Endothelial cell of umbilical vein (primary cell): ENCODE measurements at regions not wholly inside any gene's neighbourhood (a gene's known extent, or its start where the extent isn't known, plus 50 kb on each side); places are given as distances from the start of the nearest gene placed in this dataset.

Experiments used
- BruUV-seq: library from RNA; stranded (reverse); fragments of 400-500 nt; replicated peaks from 2 replicates; lab custom pipeline; 2021; lab: Mats Ljungman, UMichigan
- CTCF ChIA-PET: fragments of 300-600, 350-600 bp; sonication (Branson Sonifier 250); formaldehyde crosslinking; loops from one replicate; lab custom pipeline; 2021; ENCODE audit warnings: antibody characterized with exemption, inconsistent platforms; lab: Charles Lee
- POLR2A ChIA-PET: fragments of 300-600, 350-600 bp; sonication (Branson Sonifier 250); formaldehyde crosslinking; loops from one replicate; lab custom pipeline; 2021; ENCODE audit warnings: antibody characterized with exemption, inconsistent platforms; lab: Charles Lee
- DNase-seq: peaks from one replicate; pipeline ENCODE4 v3.0.0-alpha.2; 2011; ENCODE audit warnings: low read depth, low spot score
- FAIRE-seq: peaks from 2 replicates; lab custom pipeline; 2011; peaks lifted over from hg19 to GRCh38; lab: Jason Lieb, UNC
- H2AFZ ChIP-seq: 2 replicates; pipeline ENCODE4 v1.6.0; 2012; ENCODE audit warnings: low read depth, low read length, control low read depth, inconsistent platforms
- H3K27ac ChIP-seq: 2 replicates; pipeline ENCODE4 v1.5.1; 2011; ENCODE audit warnings: low read depth, mild to moderate bottlenecking, control low read depth, low read length, moderate library complexity; ENCODE audit not compliant: insufficient read depth
- H3K27me3 ChIP-seq, 2 experiments: 2 replicates each; pipeline versions ENCODE4 v1.6.0 to v1.6.1; 2011; ENCODE audit warnings: low read length in 2 of 2, mixed read lengths in 1 of 2; ENCODE audit not compliant: control insufficient read depth in 2 of 2, insufficient read depth in 2 of 2
- H3K36me3 ChIP-seq, 2 experiments: 2 replicates in 1 of 2; 3 replicates in 1 of 2; pipeline ENCODE4 v1.5.1; 2011; ENCODE audit warnings: low read length in 2 of 2, mild to moderate bottlenecking in 1 of 2, moderate library complexity in 1 of 2; ENCODE audit not compliant: control insufficient read depth in 2 of 2, insufficient read depth in 2 of 2; ENCODE audit errors: extremely low read depth in 1 of 2
- H3K4me1 ChIP-seq: 3 replicates; pipeline ENCODE4 v1.5.1; 2011; ENCODE audit warnings: mild to moderate bottlenecking, low read length; ENCODE audit not compliant: control insufficient read depth, insufficient read depth; ENCODE audit errors: extremely low read depth
- H3K4me2 ChIP-seq: 2 replicates; pipeline ENCODE4 v1.6.1; 2011; ENCODE audit warnings: low read length, control low read depth, mixed read lengths; ENCODE audit not compliant: insufficient read depth
- H3K4me3 ChIP-seq, 3 experiments: fragments of 200-600 bp in 1 of 3; sonication (generic), shearing (Covaris generic) in 1 of 3; replicated peaks in 1 of 3; 2 replicates each; pipeline ENCODE4 v1.5.1; 2011 to 2016; ENCODE audit warnings: control low read depth in 3 of 3, low read length in 3 of 3, mild to moderate bottlenecking in 2 of 3, inconsistent platforms in 1 of 3, low read depth in 1 of 3, moderate library complexity in 1 of 3; ENCODE audit not compliant: insufficient read depth in 1 of 3
- H3K79me2 ChIP-seq: 2 replicates; pipeline ENCODE4 v1.6.0; 2012; ENCODE audit warnings: low read length, inconsistent platforms; ENCODE audit not compliant: control insufficient read depth, insufficient read depth
- H3K9ac ChIP-seq: replicated peaks from 2 replicates; pipeline ENCODE3; 2011; ENCODE audit warnings: low read length, control low read depth; ENCODE audit not compliant: insufficient read depth; ENCODE audit errors: extremely low read depth
- H3K9me1 ChIP-seq: replicated peaks from 3 replicates; pipeline ENCODE4 v1.6.0; 2011; ENCODE audit warnings: mild to moderate bottlenecking, low read length; ENCODE audit not compliant: control insufficient read depth, insufficient read depth; ENCODE audit errors: extremely low read depth
- H3K9me3 ChIP-seq: replicated peaks from 2 replicates; pipeline ENCODE4 v1.5.1; 2012; ENCODE audit warnings: low read length, inconsistent platforms; ENCODE audit not compliant: control insufficient read depth, insufficient read depth
- H4K20me1 ChIP-seq: replicated peaks from 2 replicates; pipeline ENCODE3; 2011; ENCODE audit warnings: mild to moderate bottlenecking, low read length; ENCODE audit not compliant: control insufficient read depth, insufficient read depth; ENCODE audit errors: extremely low read depth
- CTCF ChIP-seq, 2 donors: IDR thresholded peaks; 1 replicate in 1 of 2; 2 replicates in 1 of 2; pipeline ENCODE4 v1.5.1; 2011; ENCODE audit warnings: low read length in 2 of 2, mild to moderate bottlenecking in 2 of 2, moderate library complexity in 2 of 2, control low read depth in 1 of 2, inconsistent platforms in 1 of 2, low read depth in 1 of 2; ENCODE audit not compliant: insufficient read depth in 1 of 2; ENCODE audit errors: extremely low read depth in 1 of 2
- EZH2 ChIP-seq: IDR thresholded peaks from 2 replicates; pipeline ENCODE4 v1.6.1; 2012; ENCODE audit warnings: borderline replicate concordance, low read depth, mild to moderate bottlenecking, moderate library complexity, low read length, inconsistent platforms; ENCODE audit not compliant: severe bottlenecking
- FOS ChIP-seq: IDR thresholded peaks from 2 replicates; pipeline ENCODE4 v1.6.1; 2011; ENCODE audit warnings: mild to moderate bottlenecking, low read length, moderate library complexity, borderline replicate concordance; ENCODE audit not compliant: insufficient read depth
- GATA2 ChIP-seq: IDR thresholded peaks from 2 replicates; pipeline ENCODE4 v1.7.0; 2011; ENCODE audit warnings: low read depth, mild to moderate bottlenecking, moderate library complexity, mixed read lengths, low read length; ENCODE audit not compliant: insufficient read length, insufficient read depth
- JUN ChIP-seq: IDR thresholded peaks from 2 replicates; pipeline ENCODE4 v1.6.1; 2011; ENCODE audit warnings: borderline replicate concordance, low read depth; ENCODE audit not compliant: insufficient read length, insufficient read depth
- MAX ChIP-seq: IDR thresholded peaks from 2 replicates; pipeline ENCODE4 v1.6.1; 2011; ENCODE audit not compliant: insufficient read depth, insufficient read length
- MYC ChIP-seq: IDR thresholded peaks from one replicate; pipeline ENCODE4 v1.6.1; 2011; ENCODE audit warnings: mild to moderate bottlenecking, low read depth, low read length
- POLR2A ChIP-seq: IDR thresholded peaks from 2 replicates; pipeline ENCODE4 v1.6.1; 2012; ENCODE audit warnings: low read depth, mild to moderate bottlenecking, control low read depth, low read length
- POLR2AphosphoS5 ChIP-seq: IDR thresholded peaks from 2 replicates; pipeline ENCODE4 v1.6.1; 2012; ENCODE audit warnings: low read depth, mild to moderate bottlenecking, control low read depth, low read length, moderate library complexity; ENCODE audit not compliant: insufficient read depth
- dilution Hi-C: fragments of 300-500 bp; cut with MboI; formaldehyde crosslinking; loops from one replicate; pipeline ENCODE4 v1.15.0; 2019; ENCODE audit warnings: low sequenced_read_pairs; ENCODE audit not compliant: extremely low pct_ligation_motif_present
- intact Hi-C: fragments of 100-400 bp; cut with micrococcal nuclease; formaldehyde crosslinking; loops from one replicate; pipeline ENCODE4 v1.10.0; 2022

GRCh38 chr6:82553863-82554531 is 190.4 kb downstream of the TPBG start:
- intact Hi-C loops (no loop called here), dilution Hi-C loops (no loop called here)
- no peak overlapping the region for H3K4me3 ChIP-seq
- POLR2A ChIA-PET: no interaction called here
- H2AFZ ChIP-seq: no peak overlapping the region
- DNase-seq (no peak), FAIRE-seq (no peak)
- H3K36me3 ChIP-seq: no peaks in the 10 kb centered on the region
- H3K9ac ChIP-seq: no peak overlapping the region
- H3K9me1 ChIP-seq: no peaks in the 10 kb centered on the region
- H3K4me1 ChIP-seq: no peaks in the 10 kb centered on the region
- no peaks in the 10 kb centered on the region for H3K27me3 ChIP-seq
- no TSS peak for BruUV-seq
- H3K4me2 ChIP-seq: no peak overlapping the region
- no peak overlapping the region for H3K27ac ChIP-seq
- CTCF ChIA-PET: no interaction called here
- H4K20me1 ChIP-seq: no peaks in the 10 kb centered on the region
- TF ChIP-seq POLR2A (no peak), MAX (no peak), POLR2AphosphoS5 (no peak)
- H3K79me2 ChIP-seq: no peaks in the 10 kb centered on the region
- H3K9me3 ChIP-seq: no peaks in the 10 kb centered on the region

- dilution Hi-C loops: no loop called here
- POLR2A ChIA-PET: no interaction called here
- Histone ChIP-seq H3K36me3 (no peaks in the 10 kb centered on the region), H3K4me3 (no peak overlapping the region), H3K9me3 (no peaks in the 10 kb centered on the region), H2AFZ (no peak overlapping the region), H4K20me1 (no peaks in the 10 kb centered on the region), H3K27me3 (no peaks in the 10 kb centered on the region), H3K9ac (no peak overlapping the region), H3K4me1 (no peaks in the 10 kb centered on the region), H3K9me1 (no peaks in the 10 kb centered on the region), H3K4me2 (no peak overlapping the region), H3K79me2 (no peaks in the 10 kb centered on the region), H3K27ac (no peak overlapping the region)
- TF ChIP-seq EZH2: no peak
- TF ChIP-seq FOS: no peak
- no peak for TF ChIP-seq MYC
- no peak for TF ChIP-seq GATA2
- no peak for TF ChIP-seq POLR2AphosphoS5
- no peak for TF ChIP-seq CTCF (IDR thresholded peaks at IDR 0.05; ENCODE audit: extremely low read depth in 1 of 2, insufficient read depth in 1 of 2, low read depth in 1 of 2, low read length in 2 of 2)
- TF ChIP-seq MAX: no peak
- TF ChIP-seq POLR2A: no peak
- TF ChIP-seq JUN: no peak
- FAIRE-seq (no peak), DNase-seq (no peak)
- no TSS peak for BruUV-seq
- CTCF ChIA-PET: no interaction called here
- intact Hi-C loops: no loop called here
Observed at GRCh38 chr6:82554666-82555065, 191.0 kb downstream of the TPBG start.
